Stimulated activated CD4-positive, alpha-beta T cell treated with anti-CD3 and anti-CD28 coated beads, Interleukin-12 subunit alpha, Interleukin-12 subunit beta, amount 100 ng/mL, for 24 hours (primary cell): ENCODE measurements at regions not wholly inside any gene's neighbourhood (a gene's known extent, or its start where the extent isn't known, plus 50 kb on each side); places are given as distances from the start of the nearest gene placed in this dataset.
"Not testable (repeated sequence)": the region's sequence is repeated elsewhere in the genome, so short reads cannot be mapped to it uniquely, and the experiment has no call there.

ENCODE experiments used
- DNase-seq, 2 experiments: peaks; one replicate each; pipeline ENCODE4 v3.0.0-alpha.2; 2020; ENCODE audit warnings: low read depth in 2 of 2

- DNase-seq: no peak
These were observed 102.3 kb upstream of the TRPC7 start for GRCh38 chr5:136467632-136468031.

DNA sequence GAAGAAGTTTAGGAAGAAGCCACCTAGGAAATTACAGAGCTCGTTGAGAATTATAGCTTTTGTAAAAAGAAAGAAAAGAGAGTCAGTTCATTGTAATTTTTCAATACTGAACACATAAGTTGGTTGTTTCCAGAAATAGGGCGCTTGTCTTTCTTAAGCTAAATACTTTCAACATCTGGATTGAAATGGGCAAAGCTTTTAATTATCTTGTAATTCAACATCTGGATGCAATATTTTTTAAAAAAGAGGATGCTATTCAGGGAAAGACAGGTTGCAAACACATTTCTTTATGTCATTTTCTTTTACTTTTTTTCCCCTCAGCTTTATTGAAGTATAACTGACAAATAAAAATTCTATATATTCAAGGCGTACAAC is 100.7 kb upstream of the TRPC7 start:
- no peak for DNase-seq

DNA sequence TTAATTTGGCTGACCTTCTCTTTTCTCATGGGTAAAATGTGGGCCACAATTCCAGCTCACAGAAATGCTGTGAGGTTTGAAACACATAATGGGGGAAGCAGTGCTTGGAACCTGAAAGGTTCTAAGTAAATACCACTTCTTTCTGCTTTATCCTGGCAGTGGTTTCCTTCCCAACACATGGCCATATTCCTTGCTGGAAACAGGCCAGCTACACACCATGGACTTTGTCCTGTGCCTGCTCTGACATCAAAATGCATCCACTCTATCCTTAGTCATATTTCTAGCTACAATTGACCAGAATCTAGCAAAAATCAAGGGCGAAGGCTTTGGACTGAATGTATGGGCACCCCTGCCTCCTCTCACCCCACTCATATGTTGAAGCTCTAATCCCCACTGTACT is 93.1 kb upstream of the TRPC7 start:
- DNase-seq: no peak

GRCh38 chr5:136457390-136458013 is 92.2 kb upstream of the TRPC7 start:
- DNase-seq: no peak

GRCh38 chr5:136455409-136455808 is 90.1 kb upstream of the TRPC7 start:
- DNase-seq: no peak

- DNase-seq: no peak
These were observed 88.8 kb upstream of the TRPC7 start for GRCh38 chr5:136453986-136454758.

- DNase-seq: no peak
These were observed 87.9 kb upstream of the TRPC7 start for GRCh38 chr5:136453199-136453598.

DNA sequence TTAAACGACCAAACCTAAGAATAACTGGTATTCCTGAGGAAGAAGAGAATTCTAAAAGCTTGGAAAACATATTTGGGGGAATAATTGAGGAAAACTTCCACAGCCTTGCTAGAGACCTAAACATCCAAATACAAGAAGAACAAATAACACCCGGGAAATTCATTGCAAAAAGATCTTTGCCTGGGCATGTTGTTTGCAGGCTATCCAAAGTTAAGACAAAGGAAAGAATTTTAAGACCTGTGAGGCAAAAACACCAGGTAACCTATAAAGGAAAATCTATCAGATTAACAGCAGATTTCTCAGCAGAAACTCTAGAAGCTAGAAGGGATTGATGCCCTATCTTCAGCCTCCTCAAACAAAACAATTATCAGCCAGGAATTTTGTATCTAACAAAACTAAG is 82.2 kb upstream of the TRPC7 start:
- not testable (repeated sequence) for DNase-seq

- no peak for DNase-seq
These were observed 81.2 kb upstream of the TRPC7 start for GRCh38 chr5:136446565-136446964.

DNA sequence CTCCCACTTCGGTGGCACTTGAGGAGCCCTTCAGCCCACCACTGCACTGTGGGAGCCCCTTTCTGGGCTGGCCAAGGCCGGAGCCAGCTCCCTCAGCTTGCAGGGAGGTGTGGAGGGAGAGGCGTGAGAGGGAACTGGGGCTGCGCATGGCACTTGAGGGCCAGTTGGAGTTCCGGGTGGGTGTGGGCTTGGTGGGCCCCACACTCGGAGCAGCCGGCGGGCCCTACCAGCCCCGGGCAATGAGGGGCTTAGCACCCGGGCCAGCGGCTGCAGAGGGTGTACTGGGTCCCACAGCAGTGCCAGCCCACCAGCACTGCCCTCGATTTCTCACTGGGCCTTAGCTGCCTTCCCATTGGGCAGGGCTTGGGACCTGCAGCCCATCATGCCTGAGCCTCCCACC is 78.8 kb upstream of the TRPC7 start:
- not testable (repeated sequence) for DNase-seq

DNA sequence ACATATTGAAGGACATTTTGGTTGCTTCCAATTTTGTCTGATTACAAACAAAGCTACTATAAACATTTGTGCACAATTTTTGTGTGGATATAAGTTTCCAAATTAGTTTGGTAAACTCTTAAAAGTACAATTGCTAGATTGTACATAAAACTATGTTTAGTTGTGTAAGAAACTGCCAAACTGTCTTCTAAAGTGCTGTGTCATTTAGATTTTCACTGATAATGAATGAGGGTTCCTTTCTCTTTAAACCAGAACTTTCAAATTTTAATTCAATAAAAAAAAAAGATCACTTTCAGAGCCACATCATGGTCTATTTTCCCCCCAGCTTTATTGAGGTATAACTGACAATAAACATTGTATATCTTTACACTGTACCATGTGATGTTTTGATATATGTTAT is 74.0 kb upstream of the TRPC7 start:
- DNase-seq: no peak

DNA sequence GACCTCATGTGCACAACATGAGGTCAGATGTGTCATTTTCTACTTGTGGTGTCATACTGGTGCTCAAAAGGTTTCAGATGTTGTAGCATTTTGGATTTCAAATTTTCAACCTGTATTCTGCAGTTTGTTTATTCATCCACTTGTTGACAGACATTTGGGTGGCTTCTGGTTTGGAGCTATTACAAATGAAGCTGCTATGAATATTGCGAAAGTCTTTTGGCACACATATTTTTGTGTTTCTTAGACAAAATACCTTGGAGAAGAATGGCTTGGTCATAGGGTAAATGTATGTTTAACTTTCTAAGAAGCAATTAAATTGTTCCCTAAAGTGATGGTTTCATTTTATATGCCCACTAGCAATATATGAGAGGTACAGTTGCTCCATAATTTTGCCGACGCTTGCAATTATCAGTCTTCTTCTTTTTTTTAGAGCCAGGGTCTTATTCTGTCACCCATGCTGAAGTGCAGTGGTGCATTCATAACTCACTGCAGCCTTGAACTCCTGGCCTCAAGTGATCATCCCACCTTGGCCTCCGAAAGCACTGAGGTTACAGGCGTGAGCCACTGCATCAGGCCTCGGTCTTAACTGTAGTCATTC is 70.7 kb upstream of the TRPC7 start:
- DNase-seq: no peak

GRCh38 chr5:136434795-136435194 is 69.5 kb upstream of the TRPC7 start:
- DNase-seq: no peak

DNA sequence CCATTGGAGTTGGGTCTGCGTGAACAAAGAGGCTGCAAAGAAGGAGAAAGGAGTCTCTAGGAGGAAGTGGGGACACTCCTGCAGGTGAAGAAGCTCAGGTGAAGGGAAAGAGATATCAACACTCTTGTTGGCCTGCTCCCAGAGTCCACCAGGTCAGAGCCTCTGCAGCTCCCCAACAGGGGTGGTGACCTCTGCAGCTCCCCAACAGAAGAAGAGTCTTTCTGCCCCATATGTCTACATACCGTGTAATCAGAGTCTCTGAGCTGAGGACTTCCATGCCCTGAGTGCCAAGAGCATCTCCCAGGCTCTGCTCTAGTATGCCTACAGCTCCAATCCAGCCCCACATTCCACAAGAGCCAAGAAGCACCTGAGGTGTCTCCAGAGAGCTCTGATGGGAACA is 67.4 kb upstream of the TRPC7 start:
- DNase-seq: no peak

GRCh38 chr5:136430081-136430480 is 64.7 kb upstream of the TRPC7 start:
- DNase-seq: no peak

DNA sequence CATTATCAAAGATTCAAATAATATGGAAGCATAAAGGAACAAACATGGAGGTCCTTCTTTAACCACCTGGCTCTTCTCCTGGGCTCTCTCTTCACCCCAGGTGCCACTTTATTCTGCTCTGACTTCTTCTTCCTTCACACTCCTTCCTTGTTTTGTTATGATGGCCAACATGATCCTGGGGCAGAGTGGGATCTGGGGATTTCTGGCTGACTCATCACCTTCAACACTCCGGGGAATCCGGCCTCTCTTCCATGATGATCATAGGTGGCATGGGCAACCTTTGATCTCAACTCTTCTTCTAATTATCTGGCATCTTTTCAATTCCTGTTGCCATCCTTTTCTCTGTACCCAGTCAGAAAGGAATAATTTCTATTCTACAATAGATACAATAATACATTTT is 62.1 kb upstream of the TRPC7 start:
- no peak for DNase-seq

GRCh38 chr5:136425921-136426320 is 60.6 kb upstream of the TRPC7 start:
- DNase-seq: no peak

DNA sequence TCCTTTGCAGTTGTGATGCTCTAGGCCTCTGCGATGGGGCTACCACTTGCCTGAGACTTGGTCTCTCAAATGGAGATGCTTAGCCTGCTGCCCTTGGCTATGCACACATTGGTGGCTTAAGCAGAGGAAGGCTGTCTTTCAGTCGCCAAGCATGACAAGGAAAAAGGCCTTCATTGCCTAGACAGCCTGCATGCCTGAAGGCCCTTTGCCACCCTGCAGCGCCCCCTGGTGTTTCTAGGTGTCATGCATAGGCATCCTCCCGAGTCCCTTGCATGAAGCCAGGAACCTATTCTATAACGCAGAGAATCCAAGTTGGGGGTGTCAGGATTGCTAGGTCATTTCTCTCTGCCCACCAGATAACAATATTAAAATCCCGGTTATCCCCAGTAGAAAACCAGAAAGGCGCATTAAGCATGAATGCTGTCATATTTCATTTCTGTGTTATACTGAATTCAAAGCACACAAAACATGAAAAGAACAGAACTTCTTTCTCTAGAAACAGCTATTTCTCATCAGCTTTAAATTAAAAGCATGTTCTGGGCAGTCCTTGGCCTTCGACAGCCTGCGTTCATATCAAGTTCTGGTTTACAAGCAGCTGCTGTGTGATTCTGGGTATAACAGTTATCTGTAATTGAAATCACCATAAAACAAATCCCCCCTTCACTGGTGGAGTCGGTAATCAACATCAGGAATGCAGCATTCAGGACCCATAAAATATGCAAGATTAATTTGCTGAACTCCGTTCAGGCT is 59.7 kb upstream of the TRPC7 start:
- DNase-seq: peak in 1 of 2 experiments; percentile 45

- no peak for DNase-seq
These were observed 58.7 kb upstream of the TRPC7 start for GRCh38 chr5:136423944-136424606.

DNA sequence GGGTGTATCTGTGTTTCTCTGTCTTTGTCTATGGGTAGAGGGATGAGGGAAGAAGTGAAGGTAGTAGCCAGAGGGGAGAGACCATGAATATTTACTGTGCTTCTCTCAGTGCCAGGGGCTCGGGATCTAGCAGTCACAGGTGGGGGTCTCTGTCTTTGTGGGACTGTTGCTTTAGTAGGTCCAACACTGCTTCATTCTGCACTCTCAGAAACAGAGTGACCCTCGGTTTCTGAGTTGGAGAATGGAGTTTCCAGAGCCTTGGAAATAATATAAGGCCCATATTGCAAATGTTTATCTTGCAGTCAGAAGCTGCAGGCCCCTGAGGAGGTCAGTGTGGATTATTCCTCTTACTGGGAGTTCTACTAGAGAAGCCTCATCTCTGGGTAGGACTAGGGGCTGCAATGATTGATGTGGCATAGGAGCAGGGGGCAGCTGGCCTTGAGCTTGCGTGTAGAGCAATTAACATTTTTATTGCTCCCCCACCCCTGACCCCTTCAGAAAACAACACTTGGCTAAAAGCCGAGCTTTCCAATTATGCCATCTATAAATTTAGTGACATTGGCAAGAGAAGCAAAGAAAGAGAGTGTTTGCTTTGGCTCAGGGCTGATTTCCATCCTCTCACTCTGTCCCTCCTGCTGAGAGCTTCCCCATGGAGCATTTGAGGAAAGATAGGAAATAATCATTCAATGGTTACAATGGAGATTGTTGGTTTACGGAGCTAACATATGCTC is 55.0 kb upstream of the TRPC7 start:
- no peak for DNase-seq

- no peak for DNase-seq
These were observed 53.0 kb upstream of the TRPC7 start for GRCh38 chr5:136418301-136418700.
